A673 (cell line): ENCODE measurements at regions not wholly inside any gene's neighbourhood (a gene's known extent, or its start where the extent isn't known, plus 50 kb on each side); places are given as distances from the start of the nearest gene placed in this dataset.
A peak's percentile ranks its signal among the peaks of the same experiment; 100 is the strongest.

Experiments
- BruUV-seq: library from RNA; stranded (reverse); fragments of 400-500 nt; replicated peaks from 2 replicates; lab custom pipeline; 2021; lab: Mats Ljungman, UMichigan
- CTCF ChIA-PET: fragments of 300-600 bp; sonication (Branson Sonifier 250); formaldehyde crosslinking; loops from one replicate; lab custom pipeline; 2022; ENCODE audit warnings: antibody characterized with exemption; lab: Charles Lee
- POLR2A ChIA-PET: fragments of 300-600 bp; sonication (Branson Sonifier 250); formaldehyde crosslinking; loops from one replicate; lab custom pipeline; 2022; ENCODE audit warnings: antibody characterized with exemption; ENCODE audit not compliant: low non-redundant PET; lab: Charles Lee
- DNase-seq: peaks from one replicate; pipeline ENCODE4 v3.0.0-alpha.2; 2015; ENCODE audit warnings: low spot score
- H3K27ac ChIP-seq: fragments of 200-600 bp; sonication (generic); 2 replicates; pipeline ENCODE4 v1.5.1; 2016; ENCODE audit warnings: mixed run types, low read depth, mild to moderate bottlenecking, mixed read lengths, antibody characterized with exemption, low read length; ENCODE audit not compliant: poor library complexity, severe bottlenecking
- H3K27me3 ChIP-seq: fragments of 200-600 bp; sonication (generic); replicated peaks from 2 replicates; pipeline ENCODE4 v1.6.1; 2017; ENCODE audit warnings: mixed run types, low read depth, mild to moderate bottlenecking, mixed read lengths, antibody characterized with exemption, low read length; ENCODE audit not compliant: insufficient read depth, poor library complexity
- H3K36me3 ChIP-seq: fragments of 200-600 bp; sonication (generic); 2 replicates; pipeline ENCODE4 v1.6.1; 2016; ENCODE audit warnings: mixed run types, mild to moderate bottlenecking, mixed read lengths, antibody characterized with exemption, low read length; ENCODE audit not compliant: insufficient read depth, poor library complexity, severe bottlenecking
- H3K4me1 ChIP-seq: fragments of 200-600 bp; sonication (generic); 2 replicates; pipeline ENCODE4 v1.6.1; 2017; ENCODE audit warnings: mixed run types, mild to moderate bottlenecking, mixed read lengths, antibody characterized with exemption, low read length; ENCODE audit not compliant: insufficient read depth, poor library complexity, severe bottlenecking
- H3K4me3 ChIP-seq: fragments of 200-600 bp; sonication (generic); 2 replicates; pipeline ENCODE4 v1.5.1; 2016; ENCODE audit warnings: low read depth, mixed run types, mild to moderate bottlenecking, mixed read lengths, low read length; ENCODE audit not compliant: poor library complexity, severe bottlenecking
- H3K9me3 ChIP-seq: fragments of 200-600 bp; sonication (generic); 2 replicates; pipeline ENCODE4 v1.6.1; 2016; ENCODE audit warnings: mixed run types, low read depth, mild to moderate bottlenecking, mixed read lengths, antibody characterized with exemption, low read length; ENCODE audit not compliant: poor library complexity, severe bottlenecking
- CTCF ChIP-seq: fragments of 300-800, 200-600 bp; sonication (generic); conservative IDR thresholded peaks from 2 replicates; pipeline ENCODE4 v1.5.1; 2017; ENCODE audit warnings: low read depth, mild to moderate bottlenecking, antibody characterized with exemption, low read length, moderate library complexity, mixed read lengths
- EZH2 ChIP-seq: fragments of 200-600 bp; sonication (generic); IDR thresholded peaks from 2 replicates; pipeline ENCODE4 v1.6.1; 2017; ENCODE audit warnings: borderline replicate concordance, low read depth, mild to moderate bottlenecking, mixed read lengths, antibody characterized with exemption, low read length; ENCODE audit not compliant: poor library complexity, severe bottlenecking
- intact Hi-C: fragments of 100-400 bp; cut with micrococcal nuclease; formaldehyde crosslinking; loops from one replicate; pipeline ENCODE4 v1.10.0; 2022; ENCODE audit not compliant: unreplicated experiment

- no peaks in the 10 kb centered on the region for H3K9me3 ChIP-seq
- no TSS peak for BruUV-seq
- H3K27me3 ChIP-seq: no peaks in the 10 kb centered on the region
- no peaks in the 10 kb centered on the region for H3K36me3 ChIP-seq
- intact Hi-C loops: no loop called here
- no peak overlapping the region for H3K27ac ChIP-seq
- TF ChIP-seq EZH2 (no peak), CTCF (no peak)
- POLR2A ChIA-PET: no interaction called here
- H3K4me1 ChIP-seq: peaks cover 19% of the 10 kb centered on the region
- DNase-seq: no peak
- H3K4me3 ChIP-seq: no peak overlapping the region
- CTCF ChIA-PET: no interaction called here
Observed at GRCh38 chr20:12064540-12064939, 146.8 kb downstream of the BTBD3 start.

- no TSS peak for BruUV-seq
- ChIA-PET CTCF (no interaction called here), POLR2A (no interaction called here)
- H3K4me3 ChIP-seq: no peak overlapping the region
- H3K36me3 ChIP-seq: no peaks in the 10 kb centered on the region
- intact Hi-C loops: no loop called here
- no peaks in the 10 kb centered on the region for H3K9me3 ChIP-seq
- no peaks in the 10 kb centered on the region for H3K27me3 ChIP-seq
- H3K27ac ChIP-seq: no peak overlapping the region
- peaks cover 8% of the 10 kb centered on the region for H3K4me1 ChIP-seq
- peak; percentile 39 for DNase-seq
- TF ChIP-seq CTCF: no peak
- no peak for TF ChIP-seq EZH2
Observed at GRCh38 chr20:12067686-12068085, 150.0 kb downstream of the BTBD3 start.

GRCh38 chr20:12068121-12068520, 150.4 kb downstream of the BTBD3 start:
- ChIA-PET POLR2A (no interaction called here), CTCF (no interaction called here)
- BruUV-seq: no TSS peak
- intact Hi-C loops: no loop called here
- TF ChIP-seq EZH2 (no peak), CTCF (no peak)
- no peak overlapping the region for H3K4me3 ChIP-seq
- no peaks in the 10 kb centered on the region for H3K36me3 ChIP-seq
- peak; percentile 54 for DNase-seq
- no peaks in the 10 kb centered on the region for H3K27me3 ChIP-seq
- no peaks in the 10 kb centered on the region for H3K9me3 ChIP-seq
- H3K27ac ChIP-seq: no peak overlapping the region
- peaks cover 8% of the 10 kb centered on the region for H3K4me1 ChIP-seq
